ENCODE measurements at regions not wholly inside any gene's neighbourhood (a gene's known extent, or its start where the extent isn't known, plus 50 kb on each side); places are given as distances from the start of the nearest gene placed in this dataset.

- no peak for ATAC-seq
- H3K4me2 ChIP-seq: no peak overlapping the region
- peaks cover 10% of the 10 kb centered on the region for H3K4me1 ChIP-seq (ENCODE audit: insufficient read depth)
- H3K79me2 ChIP-seq (replicated peaks; ENCODE audit: insufficient read depth): no peaks in the 10 kb centered on the region
- H3K27ac Mint-ChIP-seq: no peak overlapping the region
- H4K20me1 ChIP-seq (replicated peaks; ENCODE audit: insufficient read depth): no peaks in the 10 kb centered on the region
- H3K9me2 ChIP-seq (ENCODE audit: insufficient read depth): peaks cover 13% of the 10 kb centered on the region; the same call in 1 of the 2 replicates
- H3K4me1 Mint-ChIP-seq: peaks cover 15% of the 10 kb centered on the region
- no peaks in the 10 kb centered on the region for H3F3A ChIP-seq (replicated peaks; ENCODE audit: low read depth)
- no peaks in the 10 kb centered on the region for H3K27me3 Mint-ChIP-seq (ENCODE audit: insufficient read depth, low read depth, poor library complexity)
- no peak for TF ChIP-seq CREB1 (CRISPR knock-in tag; IDR thresholded peaks at IDR 0.05; ENCODE audit: low read depth)
- no peak for TF ChIP-seq JUNB (IDR thresholded peaks at IDR 0.05; ENCODE audit: unreplicated experiment)
- TF ChIP-seq EZH2 (IDR thresholded peaks at IDR 0.05; ENCODE audit: low read depth, unreplicated experiment): no peak
- TF ChIP-seq ZNF331 (CRISPR knock-in tag; IDR thresholded peaks at IDR 0.05; ENCODE audit: low read depth): no peak
- no peak for TF ChIP-seq EZH2phosphoT487 (IDR thresholded peaks at IDR 0.05; ENCODE audit: unreplicated experiment)
- no peak for TF ChIP-seq POLR2AphosphoS5 (IDR thresholded peaks at IDR 0.05; ENCODE audit: low read depth)
- no peak for TF ChIP-seq REST (IDR thresholded peaks at IDR 0.05; ENCODE audit: unreplicated experiment)
- no peak for TF ChIP-seq ZNF462 (CRISPR knock-in tag; IDR thresholded peaks at IDR 0.05)
- TF ChIP-seq NANOG (IDR thresholded peaks at IDR 0.05; ENCODE audit: borderline replicate concordance): no peak
- no peak for TF ChIP-seq ZNF114 (CRISPR knock-in tag; IDR thresholded peaks at IDR 0.05)
- no peak for TF ChIP-seq ETS1 (IDR thresholded peaks at IDR 0.05)
- no peak for TF ChIP-seq CTCF (conservative IDR thresholded peaks at IDR 0.05; ENCODE audit: low read depth in 2 of 2)
- TF ChIP-seq STAT1 (IDR thresholded peaks at IDR 0.05; ENCODE audit: unreplicated experiment): no peak
- H3K4me3 ChIP-seq: no peak overlapping the region
- H3K9me3 Mint-ChIP-seq: no peaks in the 10 kb centered on the region
- H3K4me3 Mint-ChIP-seq: no peak overlapping the region
- H3K27me3 ChIP-seq (ENCODE audit: insufficient read depth): no peaks in the 10 kb centered on the region
- no peaks in the 10 kb centered on the region for H3K36me3 Mint-ChIP-seq (ENCODE audit: low read depth)
- H3K36me3 ChIP-seq (ENCODE audit: insufficient read depth): no peaks in the 10 kb centered on the region
- no peak for DNase-seq (ENCODE audit: low spot score)
- H2AFZ ChIP-seq: no peak overlapping the region
- no peak overlapping the region for H3K27ac ChIP-seq (ENCODE audit: low read depth)
Observed at GRCh38 chr3:118775021-118775420, 259.6 kb downstream of the IGSF11 start.

All from GM23338 (cell line).